Panc1 (cell line): ENCODE measurements at regions not wholly inside any gene's neighbourhood (a gene's known extent, or its start where the extent isn't known, plus 50 kb on each side); places are given as distances from the start of the nearest gene placed in this dataset.

ENCODE experiments used
- POLR2AphosphoS5 ChIP-seq: IDR thresholded peaks from 2 replicates; pipeline ENCODE4 v1.6.1; 2012; ENCODE audit warnings: mild to moderate bottlenecking, low read depth, low read length, moderate library complexity
- SIN3A ChIP-seq: IDR thresholded peaks from 2 replicates; pipeline ENCODE4 v1.6.1; 2012; ENCODE audit warnings: low read depth, mild to moderate bottlenecking, low read length, moderate library complexity, borderline replicate concordance; ENCODE audit not compliant: insufficient read depth
- TF ChIP-seq, protein P1 (sequence below): fragments of 450-650 bp; IDR thresholded peaks from 2 replicates; pipeline ENCODE4 v1.5.1; 2017; ENCODE audit warnings: mild to moderate bottlenecking
- TF ChIP-seq, protein P2 (sequence below), 2 experiments: IDR thresholded peaks; 2 replicates each; pipeline ENCODE4 v1.6.1; 2011 to 2012; ENCODE audit warnings: low read depth in 2 of 2, control low read depth in 1 of 2, low read length in 1 of 2, mild to moderate bottlenecking in 1 of 2, moderate library complexity in 1 of 2; ENCODE audit not compliant: insufficient read depth in 1 of 2

GRCh38 chr5:130957151-130957550 lies 207.9 kb downstream of the HINT1 start:
- TF ChIP-seq, protein P1, sequence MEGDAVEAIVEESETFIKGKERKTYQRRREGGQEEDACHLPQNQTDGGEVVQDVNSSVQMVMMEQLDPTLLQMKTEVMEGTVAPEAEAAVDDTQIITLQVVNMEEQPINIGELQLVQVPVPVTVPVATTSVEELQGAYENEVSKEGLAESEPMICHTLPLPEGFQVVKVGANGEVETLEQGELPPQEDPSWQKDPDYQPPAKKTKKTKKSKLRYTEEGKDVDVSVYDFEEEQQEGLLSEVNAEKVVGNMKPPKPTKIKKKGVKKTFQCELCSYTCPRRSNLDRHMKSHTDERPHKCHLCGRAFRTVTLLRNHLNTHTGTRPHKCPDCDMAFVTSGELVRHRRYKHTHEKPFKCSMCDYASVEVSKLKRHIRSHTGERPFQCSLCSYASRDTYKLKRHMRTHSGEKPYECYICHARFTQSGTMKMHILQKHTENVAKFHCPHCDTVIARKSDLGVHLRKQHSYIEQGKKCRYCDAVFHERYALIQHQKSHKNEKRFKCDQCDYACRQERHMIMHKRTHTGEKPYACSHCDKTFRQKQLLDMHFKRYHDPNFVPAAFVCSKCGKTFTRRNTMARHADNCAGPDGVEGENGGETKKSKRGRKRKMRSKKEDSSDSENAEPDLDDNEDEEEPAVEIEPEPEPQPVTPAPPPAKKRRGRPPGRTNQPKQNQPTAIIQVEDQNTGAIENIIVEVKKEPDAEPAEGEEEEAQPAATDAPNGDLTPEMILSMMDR: no peak
- TF ChIP-seq POLR2AphosphoS5 (no peak), SIN3A (no peak)
- TF ChIP-seq, protein P2, sequence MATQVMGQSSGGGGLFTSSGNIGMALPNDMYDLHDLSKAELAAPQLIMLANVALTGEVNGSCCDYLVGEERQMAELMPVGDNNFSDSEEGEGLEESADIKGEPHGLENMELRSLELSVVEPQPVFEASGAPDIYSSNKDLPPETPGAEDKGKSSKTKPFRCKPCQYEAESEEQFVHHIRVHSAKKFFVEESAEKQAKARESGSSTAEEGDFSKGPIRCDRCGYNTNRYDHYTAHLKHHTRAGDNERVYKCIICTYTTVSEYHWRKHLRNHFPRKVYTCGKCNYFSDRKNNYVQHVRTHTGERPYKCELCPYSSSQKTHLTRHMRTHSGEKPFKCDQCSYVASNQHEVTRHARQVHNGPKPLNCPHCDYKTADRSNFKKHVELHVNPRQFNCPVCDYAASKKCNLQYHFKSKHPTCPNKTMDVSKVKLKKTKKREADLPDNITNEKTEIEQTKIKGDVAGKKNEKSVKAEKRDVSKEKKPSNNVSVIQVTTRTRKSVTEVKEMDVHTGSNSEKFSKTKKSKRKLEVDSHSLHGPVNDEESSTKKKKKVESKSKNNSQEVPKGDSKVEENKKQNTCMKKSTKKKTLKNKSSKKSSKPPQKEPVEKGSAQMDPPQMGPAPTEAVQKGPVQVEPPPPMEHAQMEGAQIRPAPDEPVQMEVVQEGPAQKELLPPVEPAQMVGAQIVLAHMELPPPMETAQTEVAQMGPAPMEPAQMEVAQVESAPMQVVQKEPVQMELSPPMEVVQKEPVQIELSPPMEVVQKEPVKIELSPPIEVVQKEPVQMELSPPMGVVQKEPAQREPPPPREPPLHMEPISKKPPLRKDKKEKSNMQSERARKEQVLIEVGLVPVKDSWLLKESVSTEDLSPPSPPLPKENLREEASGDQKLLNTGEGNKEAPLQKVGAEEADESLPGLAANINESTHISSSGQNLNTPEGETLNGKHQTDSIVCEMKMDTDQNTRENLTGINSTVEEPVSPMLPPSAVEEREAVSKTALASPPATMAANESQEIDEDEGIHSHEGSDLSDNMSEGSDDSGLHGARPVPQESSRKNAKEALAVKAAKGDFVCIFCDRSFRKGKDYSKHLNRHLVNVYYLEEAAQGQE (IDR thresholded peaks at IDR 0.05; ENCODE audit: insufficient read depth in 1 of 2, low read depth in 2 of 2, low read length in 1 of 2): no peak
